ENCODE measurements at regions not wholly inside any gene's neighbourhood (a gene's known extent, or its start where the extent isn't known, plus 50 kb on each side); places are given as distances from the start of the nearest gene placed in this dataset.

DNA sequence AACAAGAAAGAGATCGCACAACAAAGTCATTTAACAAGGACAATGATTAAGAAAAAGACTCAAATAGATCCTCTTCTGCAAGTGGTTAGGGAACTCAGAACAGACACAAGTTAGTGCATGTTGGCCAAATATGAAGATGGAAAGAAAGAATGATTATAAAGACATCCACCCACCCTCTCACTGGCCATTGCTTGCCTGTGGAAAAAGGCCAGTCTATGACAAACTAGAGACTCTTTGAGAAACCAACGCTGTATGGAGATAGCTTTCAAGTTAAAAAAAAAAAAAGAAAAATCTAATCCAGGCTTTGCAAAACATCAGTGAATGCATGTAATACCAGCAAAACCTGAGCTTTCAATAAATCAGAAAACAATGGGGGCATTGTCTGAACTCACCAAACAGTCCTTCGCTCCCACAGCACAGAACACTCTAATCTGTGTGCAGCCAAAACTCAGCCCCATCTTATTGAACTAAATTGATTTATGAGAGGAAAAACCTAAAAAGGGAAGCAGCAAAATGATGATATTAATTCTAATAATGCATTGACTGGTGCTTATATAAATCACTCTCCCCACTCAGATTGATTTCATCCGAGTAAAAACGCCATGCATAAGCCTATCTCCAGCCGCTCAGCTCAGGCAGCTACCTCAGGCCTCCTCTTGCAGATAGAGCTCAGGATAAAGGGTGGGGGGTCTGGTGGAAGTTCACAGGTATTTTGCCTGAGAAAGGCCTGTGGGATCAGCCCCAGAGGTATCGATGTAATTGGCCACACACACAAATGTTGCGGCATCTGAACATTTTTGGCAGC is 547.1 kb downstream of the CCDC171 start:
- DNase-seq (ENCODE audit: low spot score), result no peak

DNA sequence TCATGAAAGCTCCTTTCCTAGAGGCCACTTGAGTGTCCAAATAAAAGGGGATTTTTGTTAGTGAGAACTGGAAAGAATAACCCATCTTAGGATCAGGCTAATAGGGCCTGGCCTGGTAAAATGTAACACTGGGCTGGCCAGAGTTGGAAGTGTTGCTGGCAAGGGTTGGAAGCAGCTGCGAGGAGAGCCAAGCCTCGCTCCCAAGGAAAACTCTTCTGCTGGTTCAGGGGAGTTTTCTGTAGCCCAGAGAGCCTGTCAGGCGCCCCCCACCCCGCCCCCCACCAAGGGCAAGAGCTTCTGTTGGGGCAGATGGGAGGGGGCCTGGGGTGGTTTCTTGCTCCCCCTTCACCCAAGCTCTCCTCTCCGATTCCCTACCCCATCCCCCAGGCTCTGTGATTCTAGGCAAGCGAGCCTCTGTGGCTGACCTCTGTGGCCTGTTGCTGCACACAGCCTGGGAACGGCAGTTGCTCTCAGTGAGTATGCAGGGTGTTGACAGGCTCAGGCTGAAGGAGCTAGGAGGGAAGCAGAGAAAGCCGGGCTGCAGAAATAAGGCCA is 547.8 kb downstream of the CCDC171 start:
- no peak for DNase-seq (ENCODE audit: low spot score)

DNA sequence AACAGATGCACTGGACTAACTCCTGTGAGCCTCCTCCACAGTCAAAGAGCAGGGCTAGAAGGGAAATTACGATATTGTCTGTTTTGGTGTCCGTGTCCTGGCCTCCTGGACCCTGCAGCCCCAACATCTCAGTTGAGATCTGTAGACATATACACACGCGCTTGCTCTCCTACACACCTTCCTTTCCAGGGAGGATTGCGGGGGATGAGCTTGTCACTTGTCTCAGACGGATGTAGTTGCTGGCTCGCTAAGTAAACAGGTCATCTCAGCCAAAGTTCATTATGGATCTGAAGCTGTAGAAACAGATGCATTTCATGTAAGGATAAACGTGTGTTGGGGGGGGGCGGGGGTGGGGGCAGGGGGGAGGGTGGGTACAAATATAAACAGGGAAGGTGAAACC is 549.3 kb downstream of the CCDC171 start:
- no peak for DNase-seq (ENCODE audit: low spot score)

DNA sequence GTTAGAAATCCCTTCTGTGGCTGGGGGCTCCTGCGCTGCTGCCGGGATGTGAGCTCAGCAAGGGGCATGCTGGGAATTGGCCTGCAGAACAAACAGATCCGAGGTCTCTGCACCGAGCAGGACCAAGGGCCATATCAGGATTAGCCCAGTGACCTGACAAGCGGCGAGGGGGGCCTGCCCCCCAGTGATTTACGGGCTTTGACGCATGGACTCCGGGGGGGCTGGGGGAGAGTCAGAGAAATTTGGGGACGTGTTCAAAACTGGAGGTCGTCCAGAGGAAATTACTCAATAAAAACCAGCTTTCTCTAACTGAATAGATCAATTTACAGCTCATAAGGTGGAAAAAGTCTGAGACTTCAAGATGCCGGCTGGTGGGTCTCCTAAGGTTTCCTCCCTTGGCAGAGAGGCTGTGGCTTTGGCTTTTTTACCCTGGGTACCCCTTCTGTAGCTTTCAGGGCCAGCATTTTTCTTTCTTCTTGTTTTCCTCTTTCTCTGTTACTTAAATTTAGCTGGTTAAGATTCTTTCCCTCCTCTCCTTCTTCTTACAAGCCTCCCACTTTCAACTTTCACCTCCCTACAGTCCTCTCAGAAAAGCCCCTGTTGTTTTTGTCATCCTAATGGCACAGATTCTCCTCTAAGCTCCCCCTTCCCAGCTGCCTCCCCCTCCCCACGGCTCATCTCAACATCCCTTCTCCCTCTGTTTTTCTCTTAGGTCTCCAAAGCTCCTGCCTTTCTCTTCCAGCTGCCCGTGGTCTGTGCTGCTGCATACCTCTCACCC is 551.0 kb downstream of the CCDC171 start:
- no peak for DNase-seq (ENCODE audit: low spot score)

DNA sequence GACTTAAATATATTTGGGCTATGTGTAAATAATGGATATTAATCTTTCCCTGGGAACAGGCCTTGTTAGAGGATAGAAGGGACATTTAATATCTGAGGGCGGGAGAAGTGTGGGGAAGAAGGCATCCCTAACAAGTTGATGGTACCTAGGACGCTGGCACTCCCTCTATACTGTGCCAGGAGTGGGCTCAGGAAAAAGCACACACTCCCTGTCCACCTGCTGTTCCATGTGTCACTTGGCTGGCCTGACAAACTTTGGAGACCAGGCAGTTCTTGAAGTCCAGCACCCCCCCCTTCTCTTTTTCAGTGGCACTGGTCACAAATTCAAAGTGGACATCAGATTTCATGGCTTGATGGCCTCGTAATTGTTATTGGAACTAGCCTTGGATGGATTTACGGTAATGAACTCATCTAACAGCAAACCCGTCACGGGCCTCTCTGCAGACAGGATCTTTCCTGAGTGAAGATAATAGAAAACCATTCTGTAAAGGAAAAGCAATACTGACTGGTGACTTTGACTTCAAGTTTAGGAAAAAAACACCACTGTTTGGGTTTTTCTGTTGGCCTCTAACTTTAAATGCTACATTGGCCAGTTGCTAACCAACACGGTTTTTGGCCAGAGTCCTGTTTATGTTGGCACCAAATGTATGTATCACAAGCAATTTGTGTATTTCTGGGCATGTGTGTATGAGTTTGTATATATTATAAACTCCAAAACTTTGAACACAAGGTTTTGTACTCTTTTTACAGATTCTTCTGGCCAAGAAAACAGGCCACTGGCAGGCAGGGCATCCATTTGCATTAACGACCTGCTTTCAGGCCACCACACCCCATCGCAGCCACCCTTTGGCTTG is 552.6 kb downstream of the CCDC171 start:
- no peak for DNase-seq (ENCODE audit: low spot score)

DNA sequence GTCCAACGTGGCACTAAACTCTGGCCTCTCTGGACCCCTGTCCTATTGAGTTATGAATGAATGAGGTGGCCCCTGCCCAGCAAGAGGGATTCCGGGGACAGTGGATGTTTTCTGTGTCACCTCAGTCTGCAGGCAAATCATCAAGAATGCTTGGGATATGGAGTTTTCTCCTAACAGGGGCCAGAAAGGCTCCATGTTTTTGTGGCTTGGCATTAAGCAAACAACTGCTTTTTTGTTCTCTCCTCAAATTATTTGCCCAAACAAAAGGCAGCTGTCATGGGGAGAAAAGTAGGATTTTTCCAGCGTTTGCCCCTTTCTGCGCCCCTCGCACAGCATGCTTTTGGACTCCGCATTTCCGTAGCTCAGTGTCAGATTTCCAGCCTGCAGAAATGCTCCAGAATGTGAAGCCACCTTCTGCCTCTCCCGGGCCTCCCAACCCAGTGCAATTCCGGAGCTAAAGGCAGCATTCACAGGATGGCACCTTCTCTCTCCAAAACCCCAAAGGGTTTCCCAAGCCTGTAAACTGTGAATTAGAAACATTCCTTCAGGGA is 553.3 kb downstream of the CCDC171 start:
- no peak for DNase-seq (ENCODE audit: low spot score)

DNA sequence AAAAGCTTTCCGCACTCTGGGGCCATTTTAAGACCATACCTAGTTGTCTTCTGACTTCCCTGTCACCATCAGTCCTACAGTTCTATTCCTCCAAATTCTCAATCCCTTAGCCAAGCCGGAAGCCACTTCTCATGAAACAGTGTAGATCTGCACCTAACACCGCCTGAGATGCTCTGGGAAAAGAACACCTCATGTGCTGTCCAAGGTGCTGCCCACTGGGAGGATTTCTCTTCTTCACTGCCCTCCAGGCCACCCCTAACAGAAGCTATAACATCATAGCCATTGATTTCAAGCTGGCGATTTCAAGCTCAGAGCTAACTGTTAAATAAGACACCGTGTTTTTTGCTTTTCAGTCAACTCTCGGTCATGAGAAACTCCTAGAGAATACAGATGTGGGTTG is 559.3 kb downstream of the CCDC171 start:
- DNase-seq (ENCODE audit: low spot score), result no peak

DNA sequence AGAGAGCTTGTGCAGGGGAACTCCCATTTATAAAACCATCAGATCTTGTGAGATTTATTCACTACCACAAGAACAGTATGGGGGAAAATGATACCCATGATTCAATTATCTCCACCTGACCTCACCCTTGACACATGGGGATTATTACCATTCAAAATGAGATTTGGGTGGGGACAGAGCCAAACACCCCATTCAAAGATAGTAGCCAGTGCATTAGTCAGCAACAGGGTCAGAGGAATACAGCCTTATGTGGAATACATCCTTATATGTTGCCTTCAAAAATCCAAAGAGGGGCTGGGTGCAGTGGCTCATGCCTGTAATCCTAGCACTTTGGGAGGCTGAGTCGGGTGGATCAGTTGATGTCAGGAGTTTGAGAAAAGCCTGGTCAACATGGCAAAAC is 563.2 kb downstream of the CCDC171 start:
- DNase-seq (ENCODE audit: low spot score), result no peak

DNA sequence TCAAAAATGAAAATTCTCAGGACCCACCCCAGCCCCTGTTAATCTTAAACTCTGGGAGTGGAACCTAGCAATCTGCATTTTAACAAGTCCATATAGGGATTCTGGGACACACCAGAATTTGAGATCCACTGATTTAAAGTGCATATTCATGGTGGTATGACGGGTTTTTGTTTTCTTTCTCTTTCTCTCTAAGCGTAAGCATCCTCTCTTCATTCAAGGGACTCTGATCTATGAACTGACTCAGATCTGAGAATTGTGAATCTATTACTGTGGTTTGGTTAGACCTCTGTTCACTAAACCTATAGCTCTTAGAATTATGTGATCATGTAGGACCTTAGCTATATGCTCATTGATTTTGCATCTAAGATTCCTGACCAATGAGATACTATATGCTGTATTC is 565.2 kb downstream of the CCDC171 start:
- DNase-seq (ENCODE audit: low spot score), result no peak

DNA sequence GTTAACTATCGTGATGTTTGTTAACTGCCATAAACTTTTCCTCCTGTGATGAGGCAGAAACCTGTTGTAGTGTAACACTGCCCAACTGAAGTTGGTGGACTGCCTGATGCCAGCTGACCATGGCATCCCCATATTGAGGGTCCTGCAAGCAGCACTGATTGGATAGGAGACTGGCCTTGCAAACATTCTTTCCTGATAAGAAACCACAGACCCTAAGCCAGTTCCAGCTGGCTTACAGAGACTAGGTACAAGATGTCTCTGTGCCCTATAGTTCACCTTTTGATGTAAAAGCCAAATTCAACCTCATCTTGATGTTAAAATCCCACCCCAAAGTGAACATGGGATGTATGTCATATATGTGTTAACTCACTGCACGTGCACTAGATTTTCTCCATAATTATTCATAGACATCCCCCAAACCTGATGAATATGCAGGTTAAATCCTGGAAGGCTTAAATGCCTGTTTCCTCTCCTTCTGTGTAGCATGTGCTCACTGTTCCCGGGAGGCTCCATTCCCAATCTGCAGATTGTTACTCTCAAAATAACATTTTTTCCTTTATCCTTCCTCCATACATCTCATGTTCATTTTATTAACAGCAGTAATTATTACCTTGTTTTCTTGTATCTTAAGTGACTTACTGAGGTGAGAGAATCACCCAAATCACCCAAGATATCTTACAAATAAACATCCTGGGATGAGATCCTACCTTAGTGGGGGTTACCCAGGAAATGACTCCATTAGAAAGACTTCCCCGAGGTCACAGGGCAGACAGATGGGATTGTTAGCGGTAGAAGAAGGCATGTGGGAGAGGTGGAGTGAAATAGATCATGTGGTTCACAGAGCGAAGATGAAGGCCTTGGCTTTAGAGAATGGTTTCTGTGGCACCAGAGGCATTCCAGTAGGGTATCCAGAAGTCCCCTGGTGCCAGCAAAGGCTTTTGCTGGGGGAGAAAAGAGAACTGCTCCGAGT is 566.7 kb downstream of the CCDC171 start:
- DNase-seq (ENCODE audit: low spot score), result no peak

DNA sequence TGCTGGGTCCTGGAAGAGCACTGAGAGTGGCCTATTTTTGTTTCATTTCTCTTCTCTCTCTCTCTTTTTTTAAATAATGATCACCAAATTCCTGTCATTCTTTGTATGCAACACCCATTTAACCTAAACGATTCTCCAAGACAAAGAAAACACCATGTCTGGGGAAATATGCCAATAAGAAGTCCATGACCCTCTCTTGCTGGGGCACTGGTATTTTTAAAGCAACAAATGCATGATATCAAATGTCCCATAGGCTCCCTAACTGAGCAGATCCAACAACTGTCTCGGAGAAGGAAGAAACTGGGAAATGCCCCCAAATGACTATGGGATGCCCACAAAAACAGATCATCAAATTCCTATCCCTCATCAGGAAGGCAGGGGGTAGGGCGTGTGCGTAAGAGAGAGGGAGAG is 567.4 kb downstream of the CCDC171 start:
- DNase-seq (ENCODE audit: low spot score), result no peak

DNA sequence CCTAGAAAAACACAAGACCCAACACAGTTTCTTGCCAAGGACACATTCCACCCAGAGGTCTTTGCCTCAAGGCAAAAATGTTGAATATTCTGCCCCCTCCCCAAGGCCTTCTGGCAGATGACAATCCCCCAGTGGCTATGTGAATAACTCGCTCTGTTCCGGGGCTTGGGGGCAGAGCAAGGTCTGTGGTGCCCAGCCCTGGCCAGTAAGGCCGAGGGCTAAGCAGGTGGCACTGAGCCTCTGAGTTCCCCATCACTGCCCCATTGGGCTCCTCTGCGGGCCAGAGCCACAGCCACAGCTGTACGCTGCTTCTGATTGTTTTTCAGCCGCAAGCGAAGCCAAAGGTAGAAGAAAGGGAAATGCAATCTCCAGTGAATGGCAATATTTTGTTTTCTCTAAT is 567.9 kb downstream of the CCDC171 start:
- no peak for DNase-seq (ENCODE audit: low spot score)

DNA sequence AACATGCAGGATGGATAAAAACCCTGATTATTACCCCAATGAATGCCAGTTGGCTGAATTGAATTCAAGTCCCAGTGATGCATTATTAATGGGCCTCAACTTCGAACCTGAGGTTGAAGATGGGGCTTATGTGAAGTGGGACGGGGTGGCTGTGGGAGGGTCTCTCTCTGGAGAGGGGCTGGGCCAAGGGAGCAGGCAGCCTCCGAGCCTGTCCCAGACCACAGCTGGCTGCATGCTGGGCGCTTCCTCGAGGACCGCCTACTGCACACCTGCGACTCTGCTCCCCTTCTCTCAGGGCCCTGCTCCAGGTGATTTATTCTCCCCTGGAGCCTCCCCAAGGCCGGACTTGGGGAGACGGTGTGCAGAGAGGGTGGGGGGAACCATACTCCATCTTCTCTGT is 568.3 kb downstream of the CCDC171 start:
- DNase-seq (ENCODE audit: low spot score), result no peak

DNA sequence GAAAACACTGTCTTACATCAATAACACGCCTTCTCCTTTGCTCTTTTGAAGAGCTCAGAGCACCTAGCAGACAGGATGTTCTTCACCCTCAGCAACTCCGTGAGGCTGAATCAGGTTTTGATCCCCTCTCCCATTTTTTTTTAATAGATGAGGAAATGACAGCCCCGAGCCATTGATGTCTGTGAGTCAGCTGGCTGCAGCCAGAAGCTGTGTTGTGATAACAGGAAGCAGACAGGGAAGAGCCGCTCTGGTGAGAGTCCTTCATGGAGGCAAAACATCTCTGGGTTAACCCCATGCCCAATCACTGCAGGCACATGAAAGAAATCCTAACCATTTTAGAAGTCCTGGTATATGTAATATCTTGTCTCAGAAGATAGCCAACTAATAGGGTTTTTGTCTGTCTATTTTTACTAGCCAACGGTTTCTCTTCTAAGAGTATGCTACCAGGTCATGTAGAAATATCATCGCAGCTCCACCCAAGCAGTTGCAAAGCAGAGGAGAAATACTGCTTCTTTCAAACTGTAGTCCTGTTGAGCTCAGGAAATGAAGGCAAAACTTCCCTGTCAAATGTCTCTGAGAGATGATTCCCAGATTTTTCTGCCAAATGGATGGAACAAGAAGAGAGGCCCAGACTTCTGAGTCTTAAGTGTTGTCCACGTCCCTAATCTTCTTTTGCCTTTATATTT is 568.9 kb downstream of the CCDC171 start:
- DNase-seq (ENCODE audit: low spot score), result no peak

DNA sequence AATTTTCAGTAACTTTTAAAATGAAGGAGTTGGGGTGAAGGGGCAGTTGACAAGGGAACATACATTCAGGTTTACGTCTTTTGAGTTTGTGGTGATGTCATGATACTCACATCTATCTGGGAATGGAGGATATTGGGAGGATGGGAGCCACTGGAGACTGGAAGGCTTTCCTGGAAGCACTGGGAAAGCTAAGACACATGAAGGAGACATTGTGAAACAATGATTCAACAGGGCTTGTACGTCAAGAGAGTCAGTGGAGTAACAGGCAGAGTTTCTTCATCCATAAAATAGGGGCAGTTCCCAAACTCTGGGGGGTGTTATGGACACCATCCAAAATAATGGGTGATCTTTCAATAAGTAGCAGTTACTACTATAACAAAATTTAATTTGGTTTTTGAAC is 572.8 kb downstream of the CCDC171 start:
- DNase-seq (ENCODE audit: low spot score), result no peak

DNA sequence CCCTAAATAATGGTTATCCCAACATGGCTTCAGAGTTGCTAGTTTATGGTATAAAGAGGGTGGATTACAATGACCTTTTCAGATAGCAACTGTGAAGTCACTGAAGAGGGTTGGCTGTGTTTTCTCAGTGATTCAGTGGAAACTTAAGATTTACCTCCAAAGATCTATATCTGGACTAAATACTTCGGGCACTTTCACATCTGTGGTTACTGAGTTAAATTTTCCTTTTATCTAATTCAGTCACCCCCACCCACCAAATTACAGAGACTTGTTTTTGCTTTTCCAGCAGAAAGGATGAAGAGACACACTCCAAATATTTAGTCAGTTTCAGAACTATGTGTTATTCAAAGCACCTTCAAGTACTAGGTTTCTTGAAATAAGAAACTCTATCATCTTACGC is 573.2 kb downstream of the CCDC171 start:
- no peak for DNase-seq (ENCODE audit: low spot score)

DNA sequence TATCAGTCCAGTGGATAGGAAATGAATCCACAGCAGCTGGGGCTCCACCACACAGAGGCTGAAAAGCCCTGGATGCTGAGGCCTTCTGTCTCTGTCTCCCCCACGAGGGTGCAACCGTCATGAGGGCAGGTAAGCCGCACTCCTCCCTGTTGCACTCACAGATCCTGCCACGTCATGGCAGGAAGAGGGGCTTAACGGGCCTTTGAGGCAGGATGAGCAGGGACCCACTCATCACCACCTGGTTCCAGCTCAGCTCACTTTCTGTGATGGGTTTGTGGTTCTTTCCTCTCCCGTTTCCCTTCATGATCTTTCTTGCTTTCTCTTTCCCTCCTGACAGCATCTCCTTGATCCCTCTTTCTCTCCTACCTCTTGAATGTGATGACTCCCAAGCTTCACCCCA is 575.2 kb downstream of the CCDC171 start:
- no peak for DNase-seq (ENCODE audit: low spot score)

DNA sequence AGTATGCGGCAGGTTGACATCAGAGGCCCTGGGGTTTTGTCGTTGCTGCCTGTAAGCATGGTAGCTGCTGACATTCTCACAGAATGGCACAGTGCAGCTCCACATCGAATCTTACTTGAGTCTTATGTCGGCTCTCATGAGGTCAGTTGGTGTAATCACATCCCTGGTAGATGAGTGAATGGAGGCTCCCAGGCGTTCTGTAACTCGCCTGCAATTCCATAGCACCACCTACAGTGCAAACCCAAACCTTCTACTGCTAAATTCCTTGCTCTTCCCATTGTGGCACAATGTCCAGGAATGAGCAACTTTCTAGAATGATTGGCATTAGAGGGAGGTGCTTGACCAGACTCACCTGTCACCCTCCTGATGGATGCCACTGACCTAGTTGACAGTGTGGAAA is 578.4 kb downstream of the CCDC171 start:
- DNase-seq (ENCODE audit: low spot score), result no peak

DNA sequence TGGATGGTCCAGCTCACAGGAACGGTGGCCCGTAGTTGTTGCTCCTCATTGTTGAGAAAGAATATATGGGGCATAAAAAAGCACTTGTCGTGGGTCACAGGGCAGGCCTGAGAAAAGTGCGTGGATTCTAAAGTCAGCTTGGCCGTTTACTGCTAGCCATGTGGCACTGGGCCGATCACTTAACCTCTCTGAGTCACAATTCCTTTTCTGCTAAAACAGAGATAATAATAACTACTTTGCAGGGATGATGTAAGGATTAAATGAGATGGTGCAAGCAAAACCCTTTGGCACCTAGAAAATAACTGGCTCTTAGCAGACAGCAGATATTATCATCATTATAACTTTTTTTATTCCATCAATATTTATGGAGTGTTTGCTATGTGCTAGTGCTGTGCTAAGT is 579.7 kb downstream of the CCDC171 start:
- no peak for DNase-seq (ENCODE audit: low spot score)

DNA sequence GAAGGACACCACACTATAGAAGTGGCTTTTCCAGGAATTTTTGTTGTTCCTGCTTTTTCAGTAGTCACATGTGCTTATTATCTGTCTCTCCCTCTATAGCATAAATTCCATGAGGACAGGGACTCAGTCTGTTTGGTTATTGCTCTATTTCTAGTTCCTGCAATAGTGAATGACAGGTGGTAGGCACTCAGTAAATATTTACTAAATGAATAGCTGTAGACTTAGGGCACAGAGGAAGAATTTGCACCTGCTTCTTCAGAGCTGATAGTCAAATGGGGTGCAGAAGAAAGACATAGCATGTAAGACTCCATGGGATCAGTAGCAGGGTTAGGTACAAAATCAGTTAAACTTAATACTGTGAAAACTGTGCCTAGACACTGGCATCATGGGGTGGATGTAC is 580.2 kb downstream of the CCDC171 start:
- no peak for DNase-seq (ENCODE audit: low spot score)

Data from germinal center (tissue), 1 donor.